HG02610 (cell line): ENCODE measurements at regions not wholly inside any gene's neighbourhood (a gene's known extent, or its start where the extent isn't known, plus 50 kb on each side); places are given as distances from the start of the nearest gene placed in this dataset.
"Not testable (repeated sequence)": the region's sequence is repeated elsewhere in the genome, so short reads cannot be mapped to it uniquely, and the experiment has no call there.

Source experiments
- ATAC-seq: cut with Tn5 transposase; IDR thresholded peaks from one replicate; pipeline ENCODE4 v1.9.1; 2021; ENCODE audit warnings: mild to moderate bottlenecking, moderate library complexity; ENCODE audit not compliant: unreplicated experiment

GRCh38 chr5:10130881-10131280 is 118.8 kb downstream of the ATPSCKMT start:
- no peak for ATAC-seq

- ATAC-seq: no peak
Measured at GRCh38 chr5:10126900-10127299, 122.8 kb downstream of the ATPSCKMT start.

GRCh38 chr5:10125116-10125515 is 124.6 kb downstream of the ATPSCKMT start:
- ATAC-seq: no peak

- no peak for ATAC-seq
Measured at GRCh38 chr5:10124287-10124686, 125.4 kb downstream of the ATPSCKMT start.

- no peak for ATAC-seq
Measured at GRCh38 chr5:10123254-10123989, 126.3 kb downstream of the ATPSCKMT start.

- no peak for ATAC-seq
Measured at GRCh38 chr5:10122076-10122726, 127.5 kb downstream of the ATPSCKMT start.

- ATAC-seq: no peak
Measured at GRCh38 chr5:10120934-10121333, 128.8 kb downstream of the ATPSCKMT start.

GRCh38 chr5:10118150-10118549 is 131.5 kb downstream of the ATPSCKMT start:
- ATAC-seq: no peak

- no peak for ATAC-seq
Measured at GRCh38 chr5:10116594-10116993, 133.1 kb downstream of the ATPSCKMT start.

GRCh38 chr5:10115669-10116068 is 134.0 kb downstream of the ATPSCKMT start:
- no peak for ATAC-seq

GRCh38 chr5:10111571-10111970 is 138.1 kb downstream of the ATPSCKMT start:
- peak; percentile 64 for ATAC-seq

- ATAC-seq: no peak
Measured at GRCh38 chr5:10110228-10110627, 139.5 kb downstream of the ATPSCKMT start.

- no peak for ATAC-seq
Measured at GRCh38 chr5:10109299-10109698, 140.4 kb downstream of the ATPSCKMT start.

- no peak for ATAC-seq
Measured at GRCh38 chr5:10106806-10107205, 142.9 kb downstream of the ATPSCKMT start.

GRCh38 chr5:10106285-10106684 is 143.4 kb downstream of the ATPSCKMT start:
- no peak for ATAC-seq

- no peak for ATAC-seq
Measured at GRCh38 chr5:10102706-10103497, 146.8 kb downstream of the ATPSCKMT start.

GRCh38 chr5:10102235-10102634 is 147.5 kb downstream of the ATPSCKMT start:
- ATAC-seq: not testable (repeated sequence)

- no peak for ATAC-seq
Measured at GRCh38 chr5:10099548-10099947, 150.1 kb downstream of the ATPSCKMT start.

- ATAC-seq: no peak
Measured at GRCh38 chr5:10091701-10092100, 158.0 kb downstream of the ATPSCKMT start.

GRCh38 chr5:10090074-10090473 is 159.6 kb downstream of the ATPSCKMT start:
- ATAC-seq: no peak

GRCh38 chr5:10085185-10085584 is 164.5 kb downstream of the ATPSCKMT start:
- ATAC-seq: no peak

- ATAC-seq: no peak
Measured at GRCh38 chr5:10081584-10081983, 168.1 kb downstream of the ATPSCKMT start.
